Ovary (tissue), 3 donors: ENCODE measurements at regions not wholly inside any gene's neighbourhood (a gene's known extent, or its start where the extent isn't known, plus 50 kb on each side); places are given as distances from the start of the nearest gene placed in this dataset.

Source experiments
- CTCF ChIP-seq, 3 donors: fragments of 450-650 bp in 2 of 3; fragments of 200-600 bp in 1 of 3; IDR thresholded peaks; one replicate each; pipeline versions ENCODE4 v1.5.1 to v1.8.0; 2016 to 2022; ENCODE audit warnings: antibody characterized with exemption in 3 of 3, mild to moderate bottlenecking in 1 of 3
- EP300 ChIP-seq: sonication (generic); formaldehyde crosslinking; IDR thresholded peaks from one replicate; pipeline ENCODE4 v1.6.1; 2017; ENCODE audit warnings: antibody characterized with exemption
- POLR2A ChIP-seq: fragments of 450-650 bp; IDR thresholded peaks from one replicate; pipeline ENCODE4 v1.6.1; 2017; ENCODE audit warnings: antibody characterized with exemption, mild to moderate bottlenecking, moderate library complexity
- donor health status: DM: no; HTN: no; CAD: no.

DNA sequence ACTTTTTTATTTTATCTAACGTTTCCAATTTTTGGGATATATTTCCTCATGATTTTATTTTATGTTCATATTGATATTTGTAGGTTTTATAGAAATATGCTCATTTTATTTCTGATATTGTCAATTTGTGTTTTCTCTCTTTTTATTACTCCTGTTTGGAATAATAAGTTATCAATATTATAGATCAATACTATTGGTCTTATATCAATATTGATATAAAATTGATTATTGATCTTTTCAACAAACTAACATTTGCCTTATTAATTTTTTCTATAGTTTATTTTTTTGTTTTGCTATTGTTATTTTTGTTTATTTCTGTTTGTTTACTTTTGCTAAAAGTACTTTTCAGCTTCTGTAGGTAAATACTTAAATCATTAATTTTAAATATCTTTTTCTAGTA is 90.8 kb upstream of the CNTN6 start:
- no peak for TF ChIP-seq CTCF (IDR thresholded peaks at IDR 0.05)
- no peak for TF ChIP-seq POLR2A
- no peak for TF ChIP-seq EP300
